ENCODE measurements at regions not wholly inside any gene's neighbourhood (a gene's known extent, or its start where the extent isn't known, plus 50 kb on each side); places are given as distances from the start of the nearest gene placed in this dataset.

DNA sequence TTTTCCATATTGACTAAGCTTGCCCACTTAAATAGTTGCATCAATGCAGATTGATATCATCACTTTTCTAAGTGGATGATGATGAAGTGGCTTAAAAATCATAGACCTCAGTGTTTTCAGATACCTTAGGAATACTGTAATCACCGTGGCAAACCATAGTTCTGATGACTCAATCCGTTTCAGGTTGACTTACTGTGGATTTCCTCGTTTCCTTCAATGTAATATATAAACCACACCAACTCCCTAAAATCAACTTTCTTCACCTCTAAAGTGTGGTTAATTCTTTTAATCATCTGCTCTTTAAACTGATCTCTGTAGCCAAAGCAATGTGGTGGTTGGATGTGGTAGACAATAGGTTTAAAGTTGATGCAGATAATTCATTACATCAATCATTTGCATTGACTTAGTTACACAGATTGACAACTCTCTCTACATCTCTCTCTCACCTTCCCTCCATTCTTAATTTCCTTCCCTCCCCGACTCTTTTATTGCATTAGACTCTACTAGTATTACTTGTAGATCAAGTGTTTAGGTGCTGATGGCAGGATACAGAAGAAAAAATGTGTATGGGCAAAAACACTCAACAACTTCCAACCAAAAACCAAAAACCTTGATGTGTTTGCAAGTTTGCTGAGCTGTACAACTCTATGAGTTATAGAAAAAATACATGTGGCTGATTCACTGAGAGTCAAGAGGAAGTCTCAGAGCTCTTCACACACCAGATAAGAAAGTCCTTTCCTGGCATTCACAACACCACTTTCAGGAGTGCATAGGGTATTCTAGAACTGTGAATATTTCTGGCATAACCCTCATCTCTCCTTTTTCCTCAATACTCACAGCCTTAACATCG is 243.5 kb downstream of the NFKBIZ start:
- DNase-seq (ENCODE audit: low read depth) = peak; percentile 36
- no peak overlapping the region for H3K4me3 ChIP-seq (ENCODE audit: low read depth, low read length)

DNA sequence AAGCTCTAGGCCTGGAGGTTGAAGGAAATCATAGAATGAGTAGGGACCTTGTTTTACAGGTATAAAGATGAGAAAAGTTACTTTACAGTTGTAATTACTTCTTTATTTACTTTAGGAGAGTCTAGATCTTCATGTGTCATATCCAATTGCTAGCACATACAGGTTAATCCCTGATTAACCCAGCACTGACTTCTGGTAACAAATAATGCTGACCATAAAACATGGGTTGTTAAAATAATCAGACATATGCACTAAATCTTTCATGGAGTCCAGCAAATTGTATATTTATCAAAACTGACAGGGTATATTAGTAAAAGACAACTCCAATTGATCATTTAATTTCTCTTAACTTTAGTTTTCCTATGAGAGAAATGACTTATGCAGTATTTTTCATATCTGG is 245.2 kb downstream of the NFKBIZ start:
- TF ChIP-seq, protein P1, sequence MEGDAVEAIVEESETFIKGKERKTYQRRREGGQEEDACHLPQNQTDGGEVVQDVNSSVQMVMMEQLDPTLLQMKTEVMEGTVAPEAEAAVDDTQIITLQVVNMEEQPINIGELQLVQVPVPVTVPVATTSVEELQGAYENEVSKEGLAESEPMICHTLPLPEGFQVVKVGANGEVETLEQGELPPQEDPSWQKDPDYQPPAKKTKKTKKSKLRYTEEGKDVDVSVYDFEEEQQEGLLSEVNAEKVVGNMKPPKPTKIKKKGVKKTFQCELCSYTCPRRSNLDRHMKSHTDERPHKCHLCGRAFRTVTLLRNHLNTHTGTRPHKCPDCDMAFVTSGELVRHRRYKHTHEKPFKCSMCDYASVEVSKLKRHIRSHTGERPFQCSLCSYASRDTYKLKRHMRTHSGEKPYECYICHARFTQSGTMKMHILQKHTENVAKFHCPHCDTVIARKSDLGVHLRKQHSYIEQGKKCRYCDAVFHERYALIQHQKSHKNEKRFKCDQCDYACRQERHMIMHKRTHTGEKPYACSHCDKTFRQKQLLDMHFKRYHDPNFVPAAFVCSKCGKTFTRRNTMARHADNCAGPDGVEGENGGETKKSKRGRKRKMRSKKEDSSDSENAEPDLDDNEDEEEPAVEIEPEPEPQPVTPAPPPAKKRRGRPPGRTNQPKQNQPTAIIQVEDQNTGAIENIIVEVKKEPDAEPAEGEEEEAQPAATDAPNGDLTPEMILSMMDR (conservative IDR thresholded peaks at IDR 0.05; ENCODE audit: low read depth, low read length) = no peak
- H3K4me3 ChIP-seq (ENCODE audit: low read depth, low read length) = no peak overlapping the region
- no peak for DNase-seq (ENCODE audit: low read depth)

More for the DNA sequence above, 243.5 kb downstream of the NFKBIZ start:
- TF ChIP-seq, protein P1 (conservative IDR thresholded peaks at IDR 0.05; ENCODE audit: low read depth, low read length) = no peak

DNA sequence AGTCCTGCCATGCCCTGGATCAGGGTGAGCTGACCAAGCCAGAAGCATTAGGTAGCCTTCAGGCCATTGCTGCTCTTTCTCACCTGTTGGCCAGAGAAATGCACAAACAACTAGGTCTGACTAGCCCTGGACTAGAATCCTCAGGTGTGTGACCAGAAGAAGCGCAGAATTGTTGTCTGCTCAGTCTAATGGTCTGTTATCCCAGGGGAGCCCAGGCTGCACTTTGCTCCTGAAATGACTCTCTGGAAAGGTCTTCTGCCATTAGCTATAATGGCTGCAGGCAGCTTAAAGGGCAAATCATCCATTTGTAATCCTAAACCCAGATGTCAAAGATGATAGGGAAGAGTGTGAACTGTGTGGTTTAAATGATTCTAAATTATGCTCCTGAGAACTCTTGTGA is 246.1 kb downstream of the NFKBIZ start:
- TF ChIP-seq, protein P1 (conservative IDR thresholded peaks at IDR 0.05; ENCODE audit: low read depth, low read length) = no peak

DNA sequence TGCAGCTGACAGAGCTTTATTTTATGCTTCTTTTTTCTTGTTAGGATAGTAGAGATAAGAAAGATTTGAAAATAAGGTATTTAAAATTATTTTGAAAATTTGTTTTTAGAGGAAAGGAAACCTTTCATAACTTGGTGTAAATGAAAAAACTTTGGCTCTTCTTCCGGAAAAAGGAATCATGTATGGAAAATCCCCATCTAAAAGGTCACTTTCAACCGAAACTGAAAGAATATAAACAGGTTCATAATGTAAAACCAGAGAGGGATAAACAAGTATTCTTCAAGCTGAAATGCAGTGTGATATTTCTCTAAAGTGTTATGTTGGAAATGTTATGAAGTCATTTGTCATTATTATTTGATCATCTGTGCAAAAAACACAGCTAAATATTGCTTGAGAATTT is 246.8 kb downstream of the NFKBIZ start:
- DNase-seq (ENCODE audit: low read depth) = no peak
- H3K4me3 ChIP-seq (ENCODE audit: low read depth, low read length) = no peak overlapping the region
- TF ChIP-seq, protein P1 (conservative IDR thresholded peaks at IDR 0.05; ENCODE audit: low read depth, low read length) = no peak

More for the DNA sequence above, 246.1 kb downstream of the NFKBIZ start:
- DNase-seq (ENCODE audit: low read depth) = no peak
- no peak overlapping the region for H3K4me3 ChIP-seq (ENCODE audit: low read depth, low read length)

DNA sequence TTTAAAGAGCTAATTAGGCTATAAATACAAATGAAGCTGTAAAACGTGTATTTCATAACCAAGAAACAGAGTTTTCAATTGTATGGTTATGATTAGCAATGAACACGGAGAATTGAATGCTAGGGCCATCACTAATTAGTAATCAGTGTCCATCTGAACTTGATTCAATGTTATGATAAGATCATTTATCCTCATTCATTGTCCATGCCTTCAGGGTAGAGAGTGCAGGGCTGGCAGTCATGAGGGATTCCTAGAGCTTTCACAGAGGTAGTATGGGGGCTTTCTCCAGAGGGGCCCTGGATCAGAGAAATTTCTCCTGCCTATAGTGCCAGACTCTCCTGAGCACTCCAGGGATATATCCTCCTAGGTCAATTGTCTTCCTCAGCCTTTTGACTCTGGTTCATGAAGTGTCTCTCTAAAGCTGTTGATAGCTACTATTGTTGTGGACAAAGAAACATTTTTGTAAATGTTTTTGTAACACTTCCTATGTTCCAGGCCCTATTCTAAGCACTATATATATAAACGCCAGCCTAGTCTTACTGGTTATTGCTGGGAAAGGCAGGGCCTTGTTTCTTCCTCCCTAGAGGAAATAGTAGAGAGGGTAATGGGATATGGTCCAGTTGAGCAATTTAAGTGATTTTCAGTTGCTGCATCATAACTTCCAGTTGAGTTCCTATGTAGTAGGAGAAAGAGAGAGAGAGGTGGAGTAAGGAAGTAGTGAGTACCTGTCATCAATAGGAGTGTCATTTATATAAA is 249.0 kb downstream of the NFKBIZ start:
- no peak overlapping the region for H3K4me3 ChIP-seq (ENCODE audit: low read depth, low read length)
- TF ChIP-seq, protein P1 (conservative IDR thresholded peaks at IDR 0.05; ENCODE audit: low read depth, low read length) = no peak
- no peak for DNase-seq (ENCODE audit: low read depth)

DNA sequence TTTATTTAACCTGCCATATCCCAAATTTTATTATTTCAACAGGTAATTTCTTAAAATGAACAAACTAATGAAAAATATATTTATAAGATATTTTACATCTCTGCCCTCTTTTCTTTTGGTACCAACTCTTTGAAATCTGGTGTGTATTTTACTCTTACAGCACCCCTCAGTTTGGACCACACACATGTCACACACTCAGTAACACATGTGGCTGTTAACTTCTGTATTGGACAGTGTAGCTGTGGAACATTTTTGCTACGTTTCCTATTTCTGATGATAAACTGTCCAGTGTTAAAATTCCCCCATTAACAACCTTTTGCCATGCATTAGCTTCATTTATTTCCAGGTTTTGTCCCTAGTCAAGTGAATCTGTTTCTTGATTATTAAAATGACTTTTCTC is 250.6 kb downstream of the NFKBIZ start:
- DNase-seq (ENCODE audit: low read depth) = no peak
- TF ChIP-seq, protein P1 (conservative IDR thresholded peaks at IDR 0.05; ENCODE audit: low read depth, low read length) = no peak
- no peak overlapping the region for H3K4me3 ChIP-seq (ENCODE audit: low read depth, low read length)
